ENCODE measurements at regions not wholly inside any gene's neighbourhood (a gene's known extent, or its start where the extent isn't known, plus 50 kb on each side); places are given as distances from the start of the nearest gene placed in this dataset.

GRCh38 chr7:25436413-25436812, 208.1 kb upstream of the NPVF start:
- intact Hi-C loops (cut with micrococcal nuclease) = no loop called here
- CTCF ChIA-PET = no interaction called here
- no peak overlapping the region for H3K9ac ChIP-seq (ENCODE audit: low read length)
- no peaks in the 10 kb centered on the region for H3K36me3 ChIP-seq (ENCODE audit: control insufficient read depth in 1 of 2, insufficient read depth in 2 of 2, low read length in 2 of 2)
- H3K9me3 ChIP-seq (ENCODE audit: control insufficient read depth in 1 of 2, insufficient read depth in 1 of 2, low read depth in 1 of 2, low read length in 2 of 2) = no peaks in the 10 kb centered on the region
- H4K20me1 ChIP-seq (ENCODE audit: insufficient read depth) = no peaks in the 10 kb centered on the region
- RAD21 ChIA-PET (ENCODE audit: low non-redundant PET in 1 of 2, low total read pairs in 2 of 2, uncharacterized antibody in 2 of 2, unreplicated experiment in 2 of 2) = no interaction called here
- H3K9me2 ChIP-seq (ENCODE audit: insufficient read depth) = no peaks in the 10 kb centered on the region
- TF ChIP-seq TCF7L2 (IDR thresholded peaks at IDR 0.05; ENCODE audit: borderline replicate concordance, extremely low read depth, insufficient read depth, insufficient read length) (no peak), YY1 (IDR thresholded peaks at IDR 0.05; ENCODE audit: extremely low read depth, insufficient replicate concordance, low read depth, low read length) (no peak), ATF3 (IDR thresholded peaks at IDR 0.05) (no peak), ZNF274 (IDR thresholded peaks at IDR 0.05; ENCODE audit: low read depth, low read length) (no peak), SRF (IDR thresholded peaks at IDR 0.05; ENCODE audit: low read depth) (no peak), SP1 (IDR thresholded peaks at IDR 0.05; ENCODE audit: low read depth) (no peak), EGR1 (IDR thresholded peaks at IDR 0.05; ENCODE audit: low read depth) (no peak), CTCF (IDR thresholded peaks at IDR 0.05 in 2 of 3, conservative IDR thresholded peaks at IDR 0.05 in 1 of 3; ENCODE audit: borderline replicate concordance in 1 of 3, insufficient read depth in 1 of 3, low read depth in 2 of 3, low read length in 2 of 3) (no peak), SIN3A (IDR thresholded peaks at IDR 0.05; ENCODE audit: low read depth) (no peak), JUND (IDR thresholded peaks at IDR 0.05) (no peak), FOSL1 (IDR thresholded peaks at IDR 0.05; ENCODE audit: low read depth) (no peak), EZH2phosphoT487 (IDR thresholded peaks at IDR 0.05; ENCODE audit: borderline replicate concordance) (no peak), MAX (IDR thresholded peaks at IDR 0.05) (no peak), POLR2A (IDR thresholded peaks at IDR 0.05; ENCODE audit: borderline replicate concordance, extremely low read depth, insufficient read depth, insufficient read length) (no peak), REST (IDR thresholded peaks at IDR 0.05; ENCODE audit: low read depth) (no peak), CBX3 (IDR thresholded peaks at IDR 0.05; ENCODE audit: low read depth) (no peak), ELF1 (IDR thresholded peaks at IDR 0.05; ENCODE audit: borderline replicate concordance, low read depth) (no peak), RAD21 (IDR thresholded peaks at IDR 0.05; ENCODE audit: low read depth) (no peak), POLR2AphosphoS5 (IDR thresholded peaks at IDR 0.05; ENCODE audit: low read depth, low read length) (no peak), ZFX (IDR thresholded peaks at IDR 0.05) (no peak)
- POLR2A ChIA-PET = no interaction called here
- no peak overlapping the region for H3K4me2 ChIP-seq (ENCODE audit: low read length)
- ATAC-seq (no peak), DNase-seq (ENCODE audit: low read depth, low spot score) (no peak)
- H3K79me2 ChIP-seq (ENCODE audit: insufficient read depth, low read length) = no peaks in the 10 kb centered on the region
- H3K4me1 ChIP-seq (ENCODE audit: control insufficient read depth in 1 of 2, insufficient read depth in 2 of 2, low read length in 2 of 2) = no peaks in the 10 kb centered on the region
- BruUV-seq (replicated peaks) = no TSS peak
- H3K27me3 ChIP-seq (ENCODE audit: insufficient read depth, low read length) = 0 out of 2 replicates have a peak, but pooled peaks cover 3% of the 10 kb centered on the region
- H2AFZ ChIP-seq (ENCODE audit: low read depth, low read length, poor library complexity, severe bottlenecking) = no peak overlapping the region
- no peak overlapping the region for H3K27ac ChIP-seq (ENCODE audit: low read depth, low read length)
- no peak overlapping the region for H3K4me3 ChIP-seq (replicated peaks in 1 of 2; ENCODE audit: low read depth in 1 of 2, low read length in 2 of 2)

Measured in HCT116 (cell line).